Lower leg skin (tissue), 4 donors: ENCODE measurements at regions not wholly inside any gene's neighbourhood (a gene's known extent, or its start where the extent isn't known, plus 50 kb on each side); places are given as distances from the start of the nearest gene placed in this dataset.

Experiments
- DNase-seq, 2 donors: peaks; one replicate each; pipeline ENCODE4 v3.0.0-alpha.2; 2019; ENCODE audit warnings: low spot score in 2 of 2
- H3K4me3 ChIP-seq: fragments of 200-600 bp; sonication (generic); 2 replicates; pipeline ENCODE4 v1.5.1; 2017; ENCODE audit warnings: mild to moderate bottlenecking, low read depth; ENCODE audit not compliant: poor library complexity, severe bottlenecking
- POLR2A ChIP-seq, 2 donors: fragments of 450-650 bp; IDR thresholded peaks; one replicate each; pipeline ENCODE4 v1.6.1; 2016 to 2017; ENCODE audit warnings: antibody characterized with exemption in 2 of 2, mild to moderate bottlenecking in 1 of 2, moderate library complexity in 1 of 2
- WGBS, 2 donors: methylation state at CpG; one replicate each; pipeline ENCODE4 v1.1.5; 2018; 5-methylcytosine and 5-hydroxymethylcytosine counted together
- intact Hi-C: fragments of 100-400 bp; cut with DNase I; formaldehyde crosslinking; loops from one replicate; pipeline ENCODE4 v1.15.0; 2023; ENCODE audit warnings: low total_unique reads
- TF ChIP-seq, protein P1 (sequence below), 3 donors: fragments of 450-650 bp; IDR thresholded peaks; one replicate each; pipeline ENCODE4 v1.5.1; 2016; ENCODE audit warnings: antibody characterized with exemption in 3 of 3, mild to moderate bottlenecking in 3 of 3, moderate library complexity in 2 of 3

DNA sequence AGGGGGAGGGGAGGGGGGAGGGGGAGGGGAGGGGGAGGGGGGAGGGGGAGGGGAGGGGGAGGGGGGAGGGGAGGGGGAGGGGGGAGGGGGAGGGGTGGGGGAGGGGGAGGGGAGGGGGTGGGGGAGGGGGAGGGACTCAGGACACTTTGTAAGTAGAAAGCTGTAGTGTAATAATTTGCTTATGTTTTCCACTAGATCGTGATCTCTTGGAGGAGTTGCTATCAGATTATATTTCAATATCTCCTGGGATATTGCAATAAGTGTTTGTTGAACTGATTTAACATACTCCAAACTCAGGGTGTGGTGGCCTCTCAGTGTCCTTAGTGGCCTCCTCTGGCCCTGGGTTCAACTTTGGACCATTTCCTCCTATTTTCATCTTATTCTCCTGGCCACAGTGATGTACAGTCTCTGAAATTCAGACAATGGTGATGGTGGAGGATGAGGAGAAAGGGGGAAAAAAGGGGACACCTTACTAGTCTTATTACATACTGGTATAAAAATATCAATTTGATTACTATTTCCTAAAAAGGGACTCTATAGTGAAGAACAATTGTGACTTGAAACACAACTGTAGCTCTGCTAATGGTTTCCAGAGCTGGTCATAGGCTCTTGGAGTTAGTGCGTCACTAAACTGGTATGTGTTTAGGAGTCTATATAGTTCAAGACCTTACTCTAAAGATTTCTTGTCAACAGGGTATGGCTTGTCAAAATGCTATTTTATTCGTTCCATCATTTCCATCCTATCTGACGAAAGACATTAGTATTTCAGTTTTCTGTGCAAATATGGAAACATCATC lies 89.6 kb downstream of the DDX1 start:
- TF ChIP-seq, protein P1, sequence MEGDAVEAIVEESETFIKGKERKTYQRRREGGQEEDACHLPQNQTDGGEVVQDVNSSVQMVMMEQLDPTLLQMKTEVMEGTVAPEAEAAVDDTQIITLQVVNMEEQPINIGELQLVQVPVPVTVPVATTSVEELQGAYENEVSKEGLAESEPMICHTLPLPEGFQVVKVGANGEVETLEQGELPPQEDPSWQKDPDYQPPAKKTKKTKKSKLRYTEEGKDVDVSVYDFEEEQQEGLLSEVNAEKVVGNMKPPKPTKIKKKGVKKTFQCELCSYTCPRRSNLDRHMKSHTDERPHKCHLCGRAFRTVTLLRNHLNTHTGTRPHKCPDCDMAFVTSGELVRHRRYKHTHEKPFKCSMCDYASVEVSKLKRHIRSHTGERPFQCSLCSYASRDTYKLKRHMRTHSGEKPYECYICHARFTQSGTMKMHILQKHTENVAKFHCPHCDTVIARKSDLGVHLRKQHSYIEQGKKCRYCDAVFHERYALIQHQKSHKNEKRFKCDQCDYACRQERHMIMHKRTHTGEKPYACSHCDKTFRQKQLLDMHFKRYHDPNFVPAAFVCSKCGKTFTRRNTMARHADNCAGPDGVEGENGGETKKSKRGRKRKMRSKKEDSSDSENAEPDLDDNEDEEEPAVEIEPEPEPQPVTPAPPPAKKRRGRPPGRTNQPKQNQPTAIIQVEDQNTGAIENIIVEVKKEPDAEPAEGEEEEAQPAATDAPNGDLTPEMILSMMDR (IDR thresholded peaks at IDR 0.05) = no peak
- TF ChIP-seq POLR2A (IDR thresholded peaks at IDR 0.05) = no peak
- DNase-seq = no peak
- intact Hi-C loops = no loop called here
- WGBS, 2 donors = 86 to 89% methylated on average over 4 of the region's 4 CpGs
- no peak overlapping the region for H3K4me3 ChIP-seq

GRCh38 chr2:15682354-15682753 lies 90.7 kb downstream of the DDX1 start:
- TF ChIP-seq POLR2A (IDR thresholded peaks at IDR 0.05) = no peak
- TF ChIP-seq, protein P1 (IDR thresholded peaks at IDR 0.05) = no peak
- intact Hi-C loops = no loop called here
- DNase-seq = peak in 1 of 2 donors; percentile 10
- WGBS, 2 donors = 56 to 62% methylated on average over 4 of the region's 4 CpGs
- H3K4me3 ChIP-seq = no peak overlapping the region

DNA sequence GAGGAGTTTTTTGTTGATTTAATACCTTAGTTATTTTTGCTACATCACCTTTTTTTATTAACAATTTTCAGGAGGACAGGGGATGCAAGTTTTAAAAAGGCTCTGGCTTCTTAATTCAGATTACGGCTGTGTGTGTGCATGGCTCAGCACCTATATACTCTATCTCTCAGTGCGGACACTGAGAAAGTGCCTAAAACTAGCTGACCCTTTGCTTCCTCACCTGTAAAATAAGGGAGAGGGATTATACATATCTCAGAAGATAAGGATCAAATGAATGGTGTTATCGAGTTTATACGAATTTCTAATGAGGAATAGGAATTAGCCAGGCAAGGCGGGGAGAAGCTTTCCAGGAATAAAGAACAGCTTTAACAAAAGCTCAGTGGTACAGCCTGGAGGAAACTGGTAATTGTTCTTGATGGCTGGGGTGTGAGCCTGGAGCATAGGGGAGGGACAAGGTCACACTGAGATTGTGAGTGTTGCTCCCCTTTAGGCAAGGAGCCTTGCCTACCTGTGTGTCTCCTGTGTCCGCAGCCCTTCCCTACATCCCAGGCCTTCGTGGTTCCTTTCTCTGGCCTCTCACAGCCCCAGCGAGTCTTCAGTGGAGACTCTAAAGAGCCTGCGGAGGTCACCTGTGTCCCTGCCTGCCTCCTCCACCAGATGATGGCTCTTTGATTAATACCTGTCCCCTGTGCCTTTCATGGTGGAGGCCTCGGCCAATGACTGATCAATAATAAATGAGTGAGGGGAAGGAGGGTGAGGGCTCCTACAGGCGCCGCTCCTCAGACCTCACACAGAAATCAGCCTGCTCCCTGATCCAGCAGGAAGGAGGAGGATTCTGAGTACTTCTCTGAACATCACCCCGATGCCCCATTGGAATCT lies 92.7 kb downstream of the DDX1 start:
- TF ChIP-seq, protein P1 (IDR thresholded peaks at IDR 0.05) = no peak
- TF ChIP-seq POLR2A (IDR thresholded peaks at IDR 0.05) = no peak
- 85% methylated on average over 13 of the region's 13 CpGs for WGBS, 2 donors
- intact Hi-C loops = no loop called here
- no peak overlapping the region for H3K4me3 ChIP-seq
- DNase-seq = peak in 1 of 2 donors; percentile 59

DNA sequence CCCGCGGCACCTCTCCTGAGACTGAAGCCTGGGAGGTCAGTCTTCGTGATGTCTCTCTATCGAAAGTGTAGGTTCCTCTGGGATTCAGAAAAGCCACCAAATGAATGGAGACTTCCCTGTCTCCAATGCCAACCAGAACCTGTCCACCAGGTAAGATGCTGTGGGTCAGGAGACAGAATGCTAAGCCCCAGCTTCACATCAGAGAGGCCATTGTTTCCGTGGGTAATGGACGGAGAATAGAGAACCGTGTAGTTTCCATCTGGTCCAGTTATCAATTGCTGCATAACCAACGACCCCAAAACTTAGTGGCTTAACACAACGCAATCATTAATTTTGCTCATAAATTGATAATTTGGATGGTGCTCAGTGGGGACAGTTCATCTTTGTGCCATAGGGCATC lies 93.5 kb downstream of the DDX1 start:
- intact Hi-C loops = no loop called here
- H3K4me3 ChIP-seq = no peak overlapping the region
- TF ChIP-seq, protein P1 (IDR thresholded peaks at IDR 0.05) = no peak
- no peak for TF ChIP-seq POLR2A (IDR thresholded peaks at IDR 0.05)
- WGBS, 2 donors = 93 to 95% methylated on average over 9 of the region's 9 CpGs
- DNase-seq = no peak

GRCh38 chr2:15686643-15687042 lies 95.0 kb downstream of the DDX1 start:
- WGBS, 2 donors = 96 to 97% methylated on average over 2 of the region's 2 CpGs
- no peak overlapping the region for H3K4me3 ChIP-seq
- intact Hi-C loops = no loop called here
- DNase-seq = no peak
- no peak for TF ChIP-seq POLR2A (IDR thresholded peaks at IDR 0.05)
- TF ChIP-seq, protein P1 (IDR thresholded peaks at IDR 0.05) = no peak
